Activated naive CD8-positive, alpha-beta T cell treated with anti-CD3 and anti-CD28 coated beads, Interleukin-2, amount 10 ng/mL, durations not matched to agents 7 days and 5 days (primary cell): ENCODE measurements at regions not wholly inside any gene's neighbourhood (a gene's known extent, or its start where the extent isn't known, plus 50 kb on each side); places are given as distances from the start of the nearest gene placed in this dataset.

Source experiments
- ATAC-seq: fragments of 150-1000 bp; cut with Tn5 transposase; one replicate; pipeline ENCODE4 v1.10.0; 2021; ENCODE audit warnings: low read depth, moderate library complexity
- POLR2A ChIA-PET: fragments of 350-600 bp; sonication (Branson Sonifier 250); formaldehyde crosslinking; loops from one replicate; lab custom pipeline; 2021; ENCODE audit warnings: antibody characterized with exemption; lab: Charles Lee
- DNase-seq: peaks from one replicate; pipeline ENCODE4 v3.0.0; 2021
- H3K27ac Mint-ChIP-seq: one replicate; pipeline ENCODE4 v1.8.0; 2022; ENCODE audit warnings: mild to moderate bottlenecking, mixed read lengths
- H3K27me3 Mint-ChIP-seq: one replicate; pipeline ENCODE4 v1.8.0; 2022; ENCODE audit warnings: mild to moderate bottlenecking, moderate library complexity, mixed read lengths
- H3K36me3 Mint-ChIP-seq: one replicate; pipeline ENCODE4 v1.8.0; 2021; ENCODE audit warnings: mild to moderate bottlenecking, mixed read lengths
- H3K4me1 Mint-ChIP-seq: one replicate; pipeline ENCODE4 v1.8.0; 2021; ENCODE audit warnings: mixed read lengths
- H3K4me3 Mint-ChIP-seq: one replicate; pipeline ENCODE4 v1.8.0; 2022; ENCODE audit warnings: mild to moderate bottlenecking, moderate library complexity, mixed read lengths
- H3K9me3 Mint-ChIP-seq: one replicate; pipeline ENCODE4 v1.8.0; 2021; ENCODE audit warnings: mixed read lengths

GRCh38 chr4:65195002-65195401 lies 475.3 kb downstream of the EPHA5 start:
- no peaks in the 10 kb centered on the region for H3K27me3 Mint-ChIP-seq

GRCh38 chr4:65193985-65194384 lies 476.3 kb downstream of the EPHA5 start:
- Mint-ChIP-seq H3K4me3 (no peak overlapping the region), H3K27ac (no peak overlapping the region), H3K4me1 (no peaks in the 10 kb centered on the region), H3K9me3 (no peaks in the 10 kb centered on the region), H3K27me3 (no peaks in the 10 kb centered on the region), H3K36me3 (no peaks in the 10 kb centered on the region)
- DNase-seq (no peak), ATAC-seq (no peak)
- POLR2A ChIA-PET: no interaction called here

More at GRCh38 chr4:65195002-65195401, 475.3 kb downstream of the EPHA5 start:
- no peaks in the 10 kb centered on the region for H3K4me1 Mint-ChIP-seq
- H3K36me3 Mint-ChIP-seq: no peaks in the 10 kb centered on the region
- POLR2A ChIA-PET: no interaction called here
- H3K9me3 Mint-ChIP-seq: no peaks in the 10 kb centered on the region
- DNase-seq: no peak
- H3K4me3 Mint-ChIP-seq: no peak overlapping the region
- ATAC-seq: no peak
- no peak overlapping the region for H3K27ac Mint-ChIP-seq

- Mint-ChIP-seq H3K36me3 (no peaks in the 10 kb centered on the region), H3K4me1 (no peaks in the 10 kb centered on the region), H3K27ac (no peak overlapping the region), H3K9me3 (no peaks in the 10 kb centered on the region), H3K27me3 (no peaks in the 10 kb centered on the region), H3K4me3 (no peak overlapping the region)
- no peak for ATAC-seq
- POLR2A ChIA-PET: no interaction called here
- no peak for DNase-seq
Measured at GRCh38 chr4:65190780-65191179, 479.5 kb downstream of the EPHA5 start.

- H3K4me1 Mint-ChIP-seq: no peaks in the 10 kb centered on the region
- no peaks in the 10 kb centered on the region for H3K9me3 Mint-ChIP-seq
- H3K27ac Mint-ChIP-seq: no peak overlapping the region
- no peaks in the 10 kb centered on the region for H3K36me3 Mint-ChIP-seq
- POLR2A ChIA-PET: no interaction called here
- H3K4me3 Mint-ChIP-seq: no peak overlapping the region
- DNase-seq: no peak
- H3K27me3 Mint-ChIP-seq: no peaks in the 10 kb centered on the region
- no peak for ATAC-seq
Measured at GRCh38 chr4:65175585-65175984, 494.7 kb downstream of the EPHA5 start.

- Mint-ChIP-seq H3K27me3 (no peaks in the 10 kb centered on the region), H3K27ac (no peak overlapping the region), H3K4me3 (no peak overlapping the region), H3K9me3 (no peaks in the 10 kb centered on the region), H3K36me3 (no peaks in the 10 kb centered on the region), H3K4me1 (no peaks in the 10 kb centered on the region)
- DNase-seq: no peak
- ATAC-seq: no peak
- POLR2A ChIA-PET: no interaction called here
Measured at GRCh38 chr4:65170768-65171514, 499.3 kb downstream of the EPHA5 start.

- no peaks in the 10 kb centered on the region for H3K36me3 Mint-ChIP-seq
- no peaks in the 10 kb centered on the region for H3K9me3 Mint-ChIP-seq
- no peak for ATAC-seq
- no peak overlapping the region for H3K27ac Mint-ChIP-seq
- H3K4me3 Mint-ChIP-seq: no peak overlapping the region
- POLR2A ChIA-PET: no interaction called here
- no peaks in the 10 kb centered on the region for H3K4me1 Mint-ChIP-seq
- H3K27me3 Mint-ChIP-seq: no peaks in the 10 kb centered on the region
- DNase-seq: no peak
Measured at GRCh38 chr4:65167719-65168118, 502.6 kb downstream of the EPHA5 start.

GRCh38 chr4:65152205-65152604 lies 518.1 kb downstream of the EPHA5 start:
- no peak for ATAC-seq
- POLR2A ChIA-PET: no interaction called here
- Mint-ChIP-seq H3K27ac (no peak overlapping the region), H3K4me3 (no peak overlapping the region), H3K36me3 (no peaks in the 10 kb centered on the region), H3K9me3 (peaks cover 3% of the 10 kb centered on the region), H3K27me3 (peaks cover 1% of the 10 kb centered on the region), H3K4me1 (no peaks in the 10 kb centered on the region)
- no peak for DNase-seq

- no peak for DNase-seq
- H3K27ac Mint-ChIP-seq: no peak overlapping the region
- ATAC-seq: no peak
- H3K27me3 Mint-ChIP-seq: no peaks in the 10 kb centered on the region
- POLR2A ChIA-PET: no interaction called here
- peaks cover 11% of the 10 kb centered on the region for H3K9me3 Mint-ChIP-seq
- no peaks in the 10 kb centered on the region for H3K36me3 Mint-ChIP-seq
- no peak overlapping the region for H3K4me3 Mint-ChIP-seq
- H3K4me1 Mint-ChIP-seq: no peaks in the 10 kb centered on the region
Measured at GRCh38 chr4:65139998-65140397, 530.3 kb downstream of the EPHA5 start.

GRCh38 chr4:65126200-65126599 lies 544.1 kb downstream of the EPHA5 start:
- POLR2A ChIA-PET: no interaction called here

GRCh38 chr4:65120287-65120686 lies 550.0 kb downstream of the EPHA5 start:
- no peaks in the 10 kb centered on the region for H3K27me3 Mint-ChIP-seq
- no peaks in the 10 kb centered on the region for H3K9me3 Mint-ChIP-seq
- no peaks in the 10 kb centered on the region for H3K36me3 Mint-ChIP-seq
- no peaks in the 10 kb centered on the region for H3K4me1 Mint-ChIP-seq
- ATAC-seq (no peak), DNase-seq (no peak)
- POLR2A ChIA-PET: no interaction called here
- no peak overlapping the region for H3K4me3 Mint-ChIP-seq
- H3K27ac Mint-ChIP-seq: no peak overlapping the region

More at GRCh38 chr4:65126200-65126599, 544.1 kb downstream of the EPHA5 start:
- Mint-ChIP-seq H3K4me3 (no peak overlapping the region), H3K27ac (no peak overlapping the region), H3K27me3 (no peaks in the 10 kb centered on the region), H3K9me3 (peaks cover 2% of the 10 kb centered on the region), H3K4me1 (no peaks in the 10 kb centered on the region), H3K36me3 (no peaks in the 10 kb centered on the region)
- DNase-seq (no peak), ATAC-seq (no peak)

- H3K9me3 Mint-ChIP-seq: peaks cover 1% of the 10 kb centered on the region
- no peak overlapping the region for H3K4me3 Mint-ChIP-seq
- H3K27ac Mint-ChIP-seq: no peak overlapping the region
- H3K4me1 Mint-ChIP-seq: no peaks in the 10 kb centered on the region
- ATAC-seq (no peak), DNase-seq (no peak)
- POLR2A ChIA-PET: no interaction called here
- no peaks in the 10 kb centered on the region for H3K27me3 Mint-ChIP-seq
- H3K36me3 Mint-ChIP-seq: no peaks in the 10 kb centered on the region
Measured at GRCh38 chr4:65102419-65102818, 567.9 kb downstream of the EPHA5 start.

- ATAC-seq (no peak), DNase-seq (no peak)
- Mint-ChIP-seq H3K36me3 (no peaks in the 10 kb centered on the region), H3K4me3 (no peak overlapping the region), H3K27ac (no peak overlapping the region), H3K27me3 (no peaks in the 10 kb centered on the region), H3K4me1 (no peaks in the 10 kb centered on the region), H3K9me3 (peaks cover 3% of the 10 kb centered on the region)
- POLR2A ChIA-PET: no interaction called here
Measured at GRCh38 chr4:65096630-65097029, 573.7 kb downstream of the EPHA5 start.

- ATAC-seq (no peak), DNase-seq (no peak)
- POLR2A ChIA-PET: no interaction called here
- Mint-ChIP-seq H3K4me3 (no peak overlapping the region), H3K4me1 (no peaks in the 10 kb centered on the region), H3K27ac (no peak overlapping the region), H3K36me3 (no peaks in the 10 kb centered on the region), H3K27me3 (no peaks in the 10 kb centered on the region), H3K9me3 (peaks cover 5% of the 10 kb centered on the region)
Measured at GRCh38 chr4:65089666-65090065, 580.6 kb downstream of the EPHA5 start.

- H3K4me3 Mint-ChIP-seq: no peak overlapping the region
- ATAC-seq (no peak), DNase-seq (no peak)
- H3K4me1 Mint-ChIP-seq: no peaks in the 10 kb centered on the region
- no peaks in the 10 kb centered on the region for H3K27me3 Mint-ChIP-seq
- no peaks in the 10 kb centered on the region for H3K36me3 Mint-ChIP-seq
- POLR2A ChIA-PET: no interaction called here
- H3K27ac Mint-ChIP-seq: no peak overlapping the region
- peaks cover 4% of the 10 kb centered on the region for H3K9me3 Mint-ChIP-seq
Measured at GRCh38 chr4:65083076-65083475, 587.2 kb downstream of the EPHA5 start.
